C4-2B (cell line): ENCODE measurements at regions not wholly inside any gene's neighbourhood (a gene's known extent, or its start where the extent isn't known, plus 50 kb on each side); places are given as distances from the start of the nearest gene placed in this dataset.

Source experiments
- CTCF ChIP-seq: fragments of 450-650 bp; conservative IDR thresholded peaks from 2 replicates; pipeline ENCODE4 v1.5.1; 2017; ENCODE audit warnings: mild to moderate bottlenecking
- ZFX ChIP-seq: fragments of 450-650 bp; IDR thresholded peaks from 2 replicates; pipeline ENCODE4 v1.6.1; 2017

GRCh38 chrX:65928522-65928921, 111.4 kb downstream of the VSIG4 start:
- TF ChIP-seq CTCF: no peak
- TF ChIP-seq ZFX: no peak
